ENCODE measurements at regions not wholly inside any gene's neighbourhood (a gene's known extent, or its start where the extent isn't known, plus 50 kb on each side); places are given as distances from the start of the nearest gene placed in this dataset.

GRCh38 chr18:51580580-51580979 is 383.1 kb upstream of the MEX3C start:
- no peak for TF ChIP-seq CTCF (IDR thresholded peaks at IDR 0.05; ENCODE audit: insufficient read depth, low read length)
- no peak for TF ChIP-seq POLR2AphosphoS5 (IDR thresholded peaks at IDR 0.05; ENCODE audit: low read depth)
- no peak for TF ChIP-seq REST (IDR thresholded peaks at IDR 0.05; ENCODE audit: insufficient replicate concordance, low read depth)
- no peak for TF ChIP-seq GABPA (IDR thresholded peaks at IDR 0.05; ENCODE audit: low read depth)
- no peak for TF ChIP-seq SPI1 (IDR thresholded peaks at IDR 0.05; ENCODE audit: borderline replicate concordance, low read depth)

Measured in HL-60 (cell line).